Suppressor macrophage treated with lipopolysaccharide for 4 hours (primary cell): ENCODE measurements at regions not wholly inside any gene's neighbourhood (a gene's known extent, or its start where the extent isn't known, plus 50 kb on each side); places are given as distances from the start of the nearest gene placed in this dataset.

ENCODE experiments used
- DNase-seq: peaks from one replicate; pipeline ENCODE4 v3.0.0-alpha.2; 2020

DNA sequence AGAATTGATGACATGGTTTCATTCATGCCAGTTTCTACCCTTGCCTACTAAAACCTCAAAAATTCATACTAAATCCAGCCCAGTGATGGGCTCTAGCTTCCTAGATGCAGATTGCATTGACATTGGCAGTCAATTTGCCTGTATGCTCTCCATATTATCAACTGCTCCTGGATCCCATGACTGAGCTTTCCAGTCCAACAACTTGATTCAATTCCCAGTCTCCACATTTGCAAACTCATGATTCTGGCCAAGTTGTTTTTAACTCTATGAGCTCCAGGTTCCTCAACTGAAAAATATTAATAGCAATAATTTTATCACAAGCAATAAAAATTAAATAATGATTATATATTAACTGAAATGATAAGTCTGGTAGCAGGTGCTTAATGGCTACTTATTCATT lies 51.0 kb upstream of the DSC1 start:
- DNase-seq = no peak

DNA sequence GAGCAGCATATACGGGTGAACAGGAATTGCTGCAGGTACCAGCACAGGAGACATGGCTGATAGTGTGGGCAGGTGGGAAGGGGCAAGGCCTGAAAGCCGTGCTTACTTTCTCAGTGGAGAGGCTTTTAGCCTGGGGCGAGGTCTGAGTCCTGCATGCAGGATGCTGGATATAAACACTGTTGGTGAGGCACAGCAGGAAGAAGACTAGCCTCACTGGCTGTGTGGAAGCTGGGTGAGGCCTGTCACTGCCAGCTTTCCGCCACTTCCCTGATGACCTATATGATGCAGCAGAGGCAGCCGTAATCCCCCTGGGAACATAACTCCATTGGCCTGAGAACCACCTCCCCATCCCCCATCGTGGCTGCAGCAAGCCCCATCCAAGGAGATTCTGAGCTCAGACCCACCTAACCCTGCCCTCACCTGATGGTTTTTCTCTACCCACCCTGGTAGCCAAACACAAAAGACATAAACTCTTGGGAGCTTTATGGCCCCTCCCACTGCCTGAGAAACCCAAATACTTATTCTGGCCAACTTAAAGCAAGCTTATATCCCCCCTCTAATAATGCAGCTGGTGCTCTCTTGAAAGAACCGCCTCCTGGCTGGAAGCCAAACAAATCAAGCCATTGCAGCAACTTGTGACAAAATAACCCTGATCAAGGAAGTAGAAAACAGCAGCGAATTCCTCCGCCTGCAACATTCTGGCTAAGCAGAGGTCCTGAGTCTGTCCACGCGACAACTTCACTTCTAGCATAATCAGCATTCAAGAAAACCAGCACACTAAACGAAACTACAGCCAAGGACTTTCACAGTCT lies 54.6 kb upstream of the DSC1 start:
- DNase-seq = no peak

DNA sequence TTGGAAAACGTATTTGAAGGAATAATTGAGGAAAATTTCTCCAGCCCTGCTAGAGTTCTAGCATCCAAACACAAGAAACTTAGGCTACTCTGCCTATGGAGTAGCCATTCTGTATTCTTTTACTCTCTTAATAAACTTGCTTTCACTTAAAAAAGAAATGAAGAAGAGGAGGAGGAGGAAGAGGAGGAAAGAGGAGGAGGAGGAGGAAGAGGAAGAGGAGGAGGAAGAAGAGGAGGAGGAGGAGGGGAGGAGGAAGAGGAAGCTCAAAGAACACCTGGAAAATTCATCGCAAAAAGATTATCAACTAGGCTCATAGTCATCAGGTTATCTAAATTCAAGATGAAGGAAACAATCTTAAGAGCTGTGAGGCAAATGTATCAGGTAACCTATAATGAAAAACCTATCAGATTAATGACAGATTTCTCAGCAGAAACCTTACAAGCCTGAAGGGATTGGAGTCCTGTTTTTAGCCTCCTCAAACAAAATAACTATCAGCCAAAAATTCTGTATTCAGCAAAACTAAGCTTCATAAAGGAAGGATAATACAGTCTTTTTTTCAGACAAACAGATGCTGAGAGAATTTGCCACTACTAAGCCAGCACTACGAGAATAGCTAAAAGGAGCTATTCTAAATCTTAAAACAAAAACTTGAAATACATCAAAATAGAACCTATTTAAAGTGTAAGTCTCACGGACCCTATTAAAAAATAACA lies 56.2 kb upstream of the DSC1 start:
- no peak for DNase-seq

DNA sequence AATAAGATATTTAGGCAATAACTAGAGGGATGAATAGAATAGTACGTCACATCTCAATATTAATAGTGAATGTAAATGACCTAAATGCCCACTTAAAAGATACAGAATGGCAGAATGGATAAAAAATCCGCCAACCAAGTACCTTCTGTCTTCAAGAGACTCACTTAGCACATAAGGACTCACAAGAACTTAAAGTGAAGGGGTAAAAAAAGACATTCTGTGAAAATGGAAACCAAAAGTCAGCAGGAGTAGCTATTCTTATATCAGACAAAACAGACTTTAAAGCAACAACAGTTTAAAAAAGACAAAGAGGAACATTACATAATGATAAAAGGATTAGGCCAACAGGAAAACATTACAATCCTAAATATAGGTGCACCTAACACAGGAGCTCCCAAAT lies 56.7 kb upstream of the DSC1 start:
- DNase-seq = no peak

DNA sequence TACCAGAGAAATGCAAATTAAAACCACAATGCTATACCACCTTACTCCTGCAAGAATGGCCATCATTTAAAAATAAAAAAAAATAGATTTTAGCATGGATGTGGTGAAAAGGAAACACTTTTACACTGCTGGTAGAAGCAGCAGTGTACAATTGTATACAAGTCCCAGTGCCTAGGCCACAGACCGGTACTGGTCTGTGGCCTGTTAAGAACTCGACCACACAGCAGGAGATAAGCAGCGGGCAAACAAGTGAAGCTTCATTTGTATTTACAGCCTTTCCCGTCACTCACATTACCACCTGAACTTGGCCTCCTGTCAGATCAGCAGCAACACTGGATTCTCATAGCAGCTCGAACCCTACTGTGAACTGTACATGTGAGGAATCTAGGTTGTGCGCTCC lies 60.7 kb upstream of the DSC1 start:
- no peak for DNase-seq

DNA sequence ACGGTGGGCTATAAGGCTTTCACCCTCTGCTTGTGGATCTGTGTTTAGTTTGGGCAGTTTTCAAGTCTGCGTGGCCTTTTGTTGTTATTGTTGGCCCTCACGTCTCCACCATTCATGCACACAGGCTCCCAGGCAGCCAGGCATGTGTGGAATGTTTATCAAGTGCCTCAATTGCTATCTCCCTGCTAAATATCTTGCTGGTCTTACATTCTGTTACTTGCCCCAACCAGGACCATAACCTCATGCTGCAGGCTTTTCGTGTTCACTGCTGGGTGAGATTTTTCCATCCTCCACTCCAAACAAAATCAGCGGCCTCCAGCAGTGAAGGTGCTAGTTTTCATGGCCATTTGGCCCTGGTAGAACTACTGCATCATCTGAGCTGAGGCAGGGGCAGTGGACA lies 63.0 kb upstream of the DSC1 start:
- no peak for DNase-seq

DNA sequence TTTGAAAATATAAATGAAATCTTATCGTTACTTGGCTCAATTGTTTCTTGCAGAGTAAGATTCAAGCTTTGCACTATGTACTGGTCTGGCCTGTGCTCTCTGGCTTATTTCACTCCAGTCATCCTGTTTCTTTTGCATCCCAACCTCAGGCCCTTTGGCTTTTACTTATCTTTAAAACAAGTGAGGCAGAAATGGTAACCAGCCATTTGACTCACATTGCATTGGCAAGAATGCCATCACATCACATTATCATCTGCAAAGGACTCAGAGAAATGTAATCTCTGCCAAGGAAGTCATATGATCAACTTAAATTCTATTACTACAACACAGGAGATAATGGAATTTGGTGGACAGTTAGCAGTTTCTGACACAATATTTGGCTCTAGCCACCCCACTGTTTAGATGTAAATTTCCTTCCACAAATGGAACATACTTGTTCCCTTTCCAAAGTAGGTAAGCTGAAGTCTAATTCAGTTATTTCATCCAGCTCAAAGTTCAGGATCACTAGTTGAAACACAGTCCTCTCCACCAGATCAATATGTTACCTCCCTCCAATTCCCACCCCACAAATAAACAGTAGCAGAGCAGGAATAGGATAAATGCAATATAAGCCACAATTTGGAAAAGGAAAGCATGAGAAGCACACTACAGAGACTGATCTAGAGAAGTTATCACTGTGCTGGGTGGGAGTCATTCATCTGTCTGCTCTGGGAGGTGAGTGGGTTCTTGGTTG lies 65.0 kb upstream of the DSC1 start:
- no peak for DNase-seq

DNA sequence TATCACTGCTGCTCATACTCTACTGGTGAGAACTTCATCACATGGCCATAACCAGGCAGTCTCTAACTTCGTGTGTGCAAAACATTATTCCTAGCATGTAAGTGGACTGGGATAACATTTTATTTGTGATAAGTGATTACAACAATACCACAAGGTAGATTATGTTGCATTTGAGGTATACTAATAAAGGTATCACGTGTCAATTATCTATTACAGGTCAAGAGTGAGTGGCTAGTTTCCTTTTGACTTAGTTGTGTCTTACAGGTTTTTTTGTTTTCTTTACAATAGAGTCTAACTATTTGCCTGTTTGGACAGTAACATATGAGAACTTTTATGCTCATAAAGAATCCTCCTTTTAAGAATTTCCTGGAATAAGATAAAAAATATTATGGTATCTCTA lies 67.2 kb upstream of the DSC1 start:
- no peak for DNase-seq

DNA sequence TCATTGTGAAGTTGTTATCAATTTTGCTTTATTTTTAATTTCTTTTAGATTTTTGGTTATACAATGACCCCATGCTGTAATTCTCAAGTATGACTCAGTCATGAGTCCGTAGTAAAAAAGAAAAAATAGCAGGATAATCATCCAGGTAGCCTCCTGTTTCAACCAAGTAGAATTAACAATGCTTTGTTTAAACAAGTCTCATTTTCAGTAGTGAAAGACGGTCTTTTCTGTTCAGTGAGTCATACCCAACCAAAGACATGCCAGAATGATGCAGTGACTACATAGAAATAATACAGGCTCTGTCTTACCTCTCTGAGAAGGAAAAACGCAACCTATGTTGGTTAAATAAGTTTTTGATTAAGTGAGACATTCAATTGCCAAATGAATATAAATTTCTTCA lies 67.8 kb upstream of the DSC1 start:
- DNase-seq = no peak

DNA sequence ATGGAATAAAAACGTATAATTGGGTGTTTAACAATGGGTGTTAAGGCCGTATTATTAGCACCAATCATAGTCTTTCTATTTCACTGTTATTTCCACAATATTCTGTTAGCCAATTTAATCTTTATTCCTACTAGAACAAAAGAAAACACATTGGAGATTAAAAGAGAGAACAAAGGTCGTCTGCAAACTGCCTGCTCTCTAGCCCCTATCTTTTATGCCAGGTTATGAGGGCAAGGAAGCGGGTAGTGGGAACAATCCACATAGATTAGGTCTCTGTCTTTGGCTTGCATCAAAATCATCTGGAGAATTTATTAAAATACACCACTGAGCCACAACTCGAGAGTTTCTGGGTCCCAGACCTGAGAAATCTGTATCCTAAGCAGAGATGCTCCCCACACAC lies 69.4 kb upstream of the DSC1 start:
- DNase-seq = no peak

DNA sequence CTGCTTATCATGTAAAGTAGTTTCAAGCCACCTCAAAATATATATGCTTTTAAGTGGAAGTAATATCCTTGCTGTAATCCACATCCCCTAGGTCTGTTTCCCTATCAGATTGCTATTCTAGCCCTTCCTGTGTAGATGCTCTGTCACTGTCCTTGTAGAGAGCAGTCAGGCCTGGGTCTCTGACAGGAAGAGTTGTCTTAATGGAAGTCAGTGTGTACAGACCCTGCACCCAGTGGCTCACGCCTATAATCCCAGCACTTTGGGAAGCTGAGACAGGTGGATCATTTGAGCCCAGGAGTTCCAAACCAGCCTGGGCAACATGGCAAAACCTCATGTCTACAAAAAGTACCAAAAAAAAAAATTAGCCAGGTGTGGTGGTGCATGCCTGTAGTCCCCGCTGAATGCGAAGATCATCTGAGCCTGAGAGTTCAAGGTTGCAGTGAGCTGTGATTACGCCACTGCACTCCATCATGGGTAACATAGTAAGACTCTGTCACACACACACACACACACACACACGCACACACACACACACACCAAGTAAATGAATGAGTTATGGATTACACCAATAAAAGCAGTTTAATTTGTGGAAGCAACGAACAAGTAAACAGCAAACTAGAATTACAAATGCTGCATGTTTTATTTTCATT lies 70.2 kb upstream of the DSC1 start:
- no peak for DNase-seq

DNA sequence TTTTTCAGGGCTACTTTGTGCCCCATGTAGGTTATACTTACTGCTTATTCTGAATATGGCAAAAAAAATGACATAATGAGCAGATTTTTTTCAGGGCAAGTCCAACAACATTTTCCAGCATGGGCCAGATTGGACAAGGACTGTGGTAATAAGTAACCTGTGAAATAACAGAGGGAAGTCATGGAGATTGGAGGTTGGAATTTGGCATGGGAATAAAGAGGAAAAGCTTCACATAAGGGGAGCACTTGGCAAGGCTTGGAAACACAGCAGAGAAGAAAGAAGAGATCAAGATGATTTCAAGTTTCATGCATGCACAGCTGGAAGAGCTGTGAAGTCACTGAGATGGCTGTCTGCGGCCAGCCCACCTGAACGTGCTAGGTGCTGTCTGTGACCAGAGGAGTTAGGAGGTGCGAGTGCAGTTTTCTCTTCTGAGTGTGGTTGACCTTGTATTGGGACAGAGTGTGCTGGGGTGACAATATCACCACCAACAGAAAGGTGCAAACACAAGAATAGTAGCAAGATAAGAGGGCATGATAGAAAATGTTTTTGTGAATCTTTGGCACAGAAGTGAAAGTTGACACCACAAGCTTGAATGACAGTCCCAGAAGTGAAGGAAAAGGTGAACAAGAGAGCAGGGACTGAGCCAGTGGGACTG lies 71.1 kb upstream of the DSC1 start:
- DNase-seq = no peak

DNA sequence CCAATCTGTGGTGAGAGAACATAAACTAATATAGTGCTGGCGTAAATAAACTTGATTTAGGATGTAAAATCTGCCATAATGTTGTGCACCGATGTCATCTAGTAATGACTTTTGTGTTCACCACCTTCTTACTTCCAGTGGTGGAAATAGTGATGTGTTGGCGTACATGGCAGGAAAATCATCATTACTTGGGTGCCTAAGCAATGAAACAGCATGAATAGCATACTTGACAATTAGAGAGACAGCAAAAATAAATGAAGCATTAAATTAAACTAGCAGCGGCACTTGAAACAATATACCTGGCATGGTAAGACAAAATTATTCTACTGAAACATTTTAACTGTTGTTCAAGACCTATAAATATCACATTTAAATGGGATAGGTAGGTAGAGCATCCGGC lies 73.2 kb upstream of the DSC1 start:
- no peak for DNase-seq

DNA sequence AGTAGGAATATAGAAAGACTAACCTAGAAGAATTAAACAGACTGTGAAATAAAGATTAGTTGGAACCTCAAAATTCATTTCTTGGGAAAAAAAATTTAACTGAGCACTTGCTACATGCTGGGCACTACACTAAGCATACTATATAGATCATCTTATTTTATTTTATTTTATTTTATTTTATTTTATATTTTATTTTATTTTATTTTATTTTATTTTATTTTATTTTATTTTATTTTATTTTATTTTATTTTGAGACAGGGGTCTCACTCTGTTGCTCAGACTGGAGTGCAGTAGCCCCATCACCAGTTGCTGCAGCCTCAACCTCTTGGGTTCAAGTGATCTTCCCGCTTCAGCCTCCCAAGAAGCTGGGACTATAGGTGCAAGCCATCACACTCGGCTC lies 74.5 kb upstream of the DSC1 start:
- no peak for DNase-seq

DNA sequence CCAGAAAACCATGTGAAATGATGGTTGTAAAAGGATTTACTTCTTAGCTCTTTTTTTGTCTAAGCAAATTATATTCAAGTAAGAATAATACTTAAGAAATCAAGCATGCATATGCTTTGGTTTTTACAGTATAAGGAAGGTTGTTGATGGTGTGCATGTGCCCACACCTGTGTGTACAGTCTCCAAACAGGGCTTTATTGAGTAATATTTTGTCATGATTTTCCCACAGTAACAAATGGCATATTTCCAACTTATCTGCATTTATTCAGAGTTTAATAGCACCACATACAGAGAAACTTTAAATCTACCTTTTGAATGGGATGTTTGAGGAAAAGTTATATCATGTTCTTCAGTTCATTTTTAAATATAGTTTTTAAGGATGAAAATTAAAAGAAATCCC lies 76.5 kb upstream of the DSG1 start:
- no peak for DNase-seq

DNA sequence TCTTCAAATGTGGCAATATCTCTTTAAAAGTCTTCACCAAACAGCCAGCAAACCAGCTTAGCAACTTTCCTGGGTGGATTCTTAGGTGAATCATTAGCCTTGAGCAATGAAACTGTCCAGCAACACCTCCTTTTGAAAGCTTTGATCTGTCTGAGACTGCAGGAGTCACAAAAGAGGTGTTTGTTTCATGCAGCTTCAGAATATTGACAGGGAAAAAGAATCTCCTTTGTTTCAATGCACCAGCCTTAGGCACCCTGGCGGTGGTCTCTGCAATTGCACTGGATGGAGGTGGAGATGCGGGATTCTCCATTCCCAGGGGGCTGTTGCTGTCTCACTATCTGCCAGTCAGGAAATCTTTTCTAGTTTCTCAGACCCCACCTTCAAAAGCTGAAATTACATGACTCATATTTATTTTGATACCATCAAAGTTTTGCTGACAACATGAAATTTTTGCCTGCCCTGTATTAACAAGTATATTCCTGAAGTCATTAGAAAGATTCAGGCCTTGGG lies 76.0 kb upstream of the DSG1 start:
- DNase-seq = no peak

DNA sequence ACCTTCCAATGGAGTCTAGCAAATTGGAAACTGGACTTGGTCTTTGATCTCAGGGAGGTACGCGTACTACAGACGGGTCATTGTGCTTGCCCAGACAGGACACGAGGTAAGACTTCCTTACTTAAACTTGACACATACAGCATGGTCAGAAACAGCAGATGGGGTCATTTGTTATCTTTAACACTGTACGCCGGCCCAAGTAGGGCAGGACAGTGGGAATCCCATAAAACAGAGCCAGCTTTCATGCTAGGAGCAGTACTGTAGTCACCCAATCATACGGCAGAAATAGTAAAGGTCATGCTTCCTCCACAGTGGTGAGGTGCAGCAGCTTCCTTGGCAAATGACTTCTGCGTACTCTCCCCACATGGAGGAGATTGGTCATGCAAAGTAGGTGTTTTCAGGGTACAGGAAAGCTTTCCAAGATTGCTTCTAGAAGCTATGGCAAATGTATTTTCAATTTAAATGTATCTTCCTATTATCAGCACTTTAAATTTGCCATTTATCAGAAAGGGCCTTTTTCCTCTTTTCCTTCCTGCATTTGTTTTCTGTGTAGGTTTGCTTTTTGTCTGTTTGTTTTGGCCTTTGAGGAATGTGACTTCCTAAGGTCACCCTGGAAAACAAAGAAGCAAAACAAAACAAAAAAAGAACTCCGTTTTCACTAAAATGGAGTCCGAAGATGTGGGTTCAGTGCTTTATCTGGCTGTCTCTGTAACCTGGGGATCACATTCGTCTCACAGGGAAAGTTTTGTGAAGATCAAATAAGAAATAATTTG lies 74.0 kb upstream of the DSG1 start:
- DNase-seq = no peak

DNA sequence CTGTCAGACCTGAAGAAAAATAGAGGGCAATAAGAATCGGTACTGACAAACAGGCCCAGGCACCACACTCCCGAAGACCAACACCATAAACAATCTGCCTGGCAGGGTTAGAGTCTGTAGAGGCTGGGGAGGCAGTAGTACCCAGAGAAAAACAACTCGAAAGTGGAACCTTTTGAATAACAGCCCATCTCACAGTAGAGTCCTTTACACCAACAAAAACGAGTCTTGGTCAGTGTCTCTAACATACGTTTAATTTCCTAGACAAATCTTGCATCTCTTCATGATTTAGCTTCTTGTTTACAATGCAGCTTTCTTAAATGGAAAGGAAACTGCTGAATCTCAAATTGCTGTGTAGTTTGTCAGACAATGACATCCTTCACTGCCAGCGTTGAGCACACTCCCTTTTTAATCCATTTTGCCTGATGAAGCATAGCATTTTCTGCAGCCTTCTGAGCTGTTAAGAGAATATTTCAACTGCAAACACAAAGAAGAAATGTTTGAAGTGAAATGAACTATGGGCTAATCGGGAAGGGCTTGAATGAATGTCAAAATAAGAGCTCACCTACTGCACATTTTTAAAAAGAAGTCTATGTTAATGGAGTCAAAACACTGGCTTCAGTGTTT lies 73.1 kb upstream of the DSG1 start:
- DNase-seq = no peak

DNA sequence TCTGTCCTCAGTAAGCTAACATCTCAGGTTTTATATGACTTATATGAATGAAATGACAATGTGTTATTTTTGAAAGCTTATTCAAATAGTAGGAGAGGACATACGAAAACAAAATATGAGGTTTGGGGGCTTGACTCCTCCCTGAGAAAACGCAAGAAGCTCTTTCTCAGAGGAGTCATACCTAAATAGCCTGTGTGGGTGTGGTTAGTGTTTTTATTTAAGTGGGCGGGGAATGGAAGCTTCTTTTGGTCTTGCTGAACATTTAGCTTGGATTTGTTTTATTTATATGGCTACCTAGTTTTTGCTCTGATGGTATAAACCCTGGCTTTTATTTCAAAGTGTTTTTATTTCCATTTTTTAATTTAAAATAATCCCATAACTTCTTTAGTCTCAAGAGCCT lies 72.1 kb upstream of the DSG1 start:
- no peak for DNase-seq

DNA sequence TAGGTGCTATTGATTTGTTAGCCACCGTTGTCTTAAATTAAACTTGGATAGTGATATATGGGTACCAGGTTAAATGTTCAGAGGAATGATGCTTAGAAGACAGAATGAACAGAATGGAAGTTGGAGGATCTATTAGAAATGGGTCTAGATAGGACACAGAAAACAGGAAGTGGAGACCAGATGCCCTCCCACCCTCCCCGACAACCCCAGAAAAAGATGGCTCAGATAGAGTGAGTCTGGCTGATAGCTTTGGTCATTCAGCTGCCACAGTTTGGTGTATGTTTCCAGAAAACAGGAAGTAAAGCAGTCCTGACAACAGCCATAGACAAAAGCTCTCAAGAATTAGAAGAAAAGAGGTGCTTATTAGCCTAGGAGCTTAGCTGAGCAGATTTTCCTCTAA lies 71.5 kb upstream of the DSG1 start:
- peak; percentile 4 for DNase-seq

DNA sequence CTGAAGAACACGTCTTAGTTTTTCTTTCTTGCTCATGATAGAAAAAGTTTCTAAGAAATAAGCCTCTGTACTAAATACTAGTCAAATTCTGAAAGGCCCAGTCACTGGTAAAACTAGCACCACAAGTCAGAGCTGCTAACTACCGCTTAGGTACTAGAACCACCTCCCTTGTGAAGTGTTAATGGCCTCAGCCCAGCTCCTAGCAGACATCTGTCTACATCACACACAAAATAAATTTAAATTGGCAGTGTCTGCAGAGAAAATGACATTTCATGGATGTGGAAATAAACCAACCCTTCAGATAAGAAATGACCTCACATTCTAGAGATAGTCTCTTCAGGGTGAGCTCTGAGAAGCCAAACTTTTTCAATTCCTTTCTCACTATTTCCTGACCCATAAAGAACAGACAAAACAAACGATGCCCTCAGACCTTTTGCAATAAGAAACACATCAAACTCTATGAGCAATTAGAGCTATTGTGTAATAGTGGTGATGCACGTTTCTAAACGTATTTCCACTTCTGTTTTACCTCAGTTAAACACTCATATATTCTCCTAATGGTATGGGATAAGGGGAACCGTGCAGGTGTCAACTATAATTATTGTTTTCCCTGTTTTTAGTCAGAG lies 70.3 kb upstream of the DSG1 start:
- DNase-seq = peak; percentile 25
